Esophagus muscularis mucosa (tissue), 4 donors: ENCODE measurements at regions not wholly inside any gene's neighbourhood (a gene's known extent, or its start where the extent isn't known, plus 50 kb on each side); places are given as distances from the start of the nearest gene placed in this dataset.

Source experiments
- DNase-seq: peaks from one replicate; pipeline ENCODE4 v3.0.0-alpha.2; 2017; ENCODE audit errors: extremely low spot score
- H3K27ac ChIP-seq, 4 donors: fragments of 200-600 bp; sonication (generic); replicated peaks in 1 of 4; 1 replicate in 3 of 4; 2 replicates in 1 of 4; pipeline ENCODE4 v1.5.1; 2016 to 2019; ENCODE audit warnings: mild to moderate bottlenecking in 1 of 4
- H3K27me3 ChIP-seq, 4 donors: fragments of 200-600 bp; sonication (generic); one replicate each; pipeline versions ENCODE4 v1.5.1 to v1.6.0; 2016 to 2019
- H3K36me3 ChIP-seq, 4 donors: fragments of 200-600 bp; sonication (generic); one replicate each; pipeline ENCODE4 v1.5.1; 2016 to 2019
- H3K4me1 ChIP-seq, 4 donors: fragments of 200-600 bp; sonication (generic); one replicate each; pipeline ENCODE4 v1.5.1; 2016 to 2019
- H3K4me3 ChIP-seq, 4 donors: fragments of 200-600 bp; sonication (generic); 1 replicate in 2 of 4; 2 replicates in 2 of 4; pipeline ENCODE4 v1.5.1; 2016 to 2019; ENCODE audit warnings: mild to moderate bottlenecking in 4 of 4, moderate library complexity in 1 of 4
- H3K9me3 ChIP-seq, 4 donors: fragments of 200-600 bp; sonication (generic); 1 replicate in 3 of 4; 2 replicates in 1 of 4; pipeline ENCODE4 v1.5.1; 2016 to 2019
- EP300 ChIP-seq: sonication (generic); formaldehyde crosslinking; IDR thresholded peaks from one replicate; pipeline ENCODE4 v1.6.1; 2017; ENCODE audit warnings: antibody characterized with exemption
- POLR2A ChIP-seq: fragments of 450-650 bp; IDR thresholded peaks from one replicate; pipeline ENCODE4 v1.6.1; 2017; ENCODE audit warnings: antibody characterized with exemption, moderate library complexity, mild to moderate bottlenecking, low read depth
- POLR2AphosphoS5 ChIP-seq, 2 donors: sonication (generic); formaldehyde crosslinking; IDR thresholded peaks; one replicate each; pipeline ENCODE4 v1.6.1; 2017; ENCODE audit warnings: antibody characterized with exemption in 2 of 2
- WGBS: methylation state at CpG from one replicate; pipeline ENCODE4 v1.1.5; 2018; 5-methylcytosine and 5-hydroxymethylcytosine counted together
- intact Hi-C: fragments of 100-400 bp; cut with DNase I; formaldehyde crosslinking; loops from one replicate; pipeline ENCODE4 v1.15.1; 2023
- TF ChIP-seq, protein P1 (sequence below), 3 experiments: fragments of 200-600 bp in 2 of 3; fragments of 450-650 bp in 1 of 3; sonication (generic) in 2 of 3; IDR thresholded peaks; one replicate each; pipeline ENCODE4 v1.5.1; 2017 to 2019; ENCODE audit warnings: antibody characterized with exemption in 3 of 3, mild to moderate bottlenecking in 2 of 3, moderate library complexity in 1 of 3

DNA sequence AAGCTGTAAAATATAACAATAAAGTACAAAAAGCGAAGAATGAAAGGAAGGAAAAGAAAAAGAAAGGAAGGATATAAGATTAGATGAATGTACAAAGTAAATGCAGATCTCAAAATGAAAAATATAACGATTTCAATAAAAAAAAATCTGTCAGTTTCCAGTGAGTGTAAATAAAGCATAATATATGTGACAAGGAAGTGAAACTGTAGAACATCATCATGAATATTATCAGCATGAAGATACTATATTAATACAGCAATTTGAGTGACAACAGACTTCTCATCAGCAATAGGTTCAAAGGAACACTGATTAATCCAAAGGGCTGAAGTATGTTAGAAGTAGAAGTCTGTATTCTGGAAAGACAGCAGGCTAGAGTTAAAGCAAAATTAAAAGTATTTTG lies 659.5 kb upstream of the MBL2 start:
- TF ChIP-seq, protein P1, sequence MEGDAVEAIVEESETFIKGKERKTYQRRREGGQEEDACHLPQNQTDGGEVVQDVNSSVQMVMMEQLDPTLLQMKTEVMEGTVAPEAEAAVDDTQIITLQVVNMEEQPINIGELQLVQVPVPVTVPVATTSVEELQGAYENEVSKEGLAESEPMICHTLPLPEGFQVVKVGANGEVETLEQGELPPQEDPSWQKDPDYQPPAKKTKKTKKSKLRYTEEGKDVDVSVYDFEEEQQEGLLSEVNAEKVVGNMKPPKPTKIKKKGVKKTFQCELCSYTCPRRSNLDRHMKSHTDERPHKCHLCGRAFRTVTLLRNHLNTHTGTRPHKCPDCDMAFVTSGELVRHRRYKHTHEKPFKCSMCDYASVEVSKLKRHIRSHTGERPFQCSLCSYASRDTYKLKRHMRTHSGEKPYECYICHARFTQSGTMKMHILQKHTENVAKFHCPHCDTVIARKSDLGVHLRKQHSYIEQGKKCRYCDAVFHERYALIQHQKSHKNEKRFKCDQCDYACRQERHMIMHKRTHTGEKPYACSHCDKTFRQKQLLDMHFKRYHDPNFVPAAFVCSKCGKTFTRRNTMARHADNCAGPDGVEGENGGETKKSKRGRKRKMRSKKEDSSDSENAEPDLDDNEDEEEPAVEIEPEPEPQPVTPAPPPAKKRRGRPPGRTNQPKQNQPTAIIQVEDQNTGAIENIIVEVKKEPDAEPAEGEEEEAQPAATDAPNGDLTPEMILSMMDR (IDR thresholded peaks at IDR 0.05), result no peak
- TF ChIP-seq EP300 (no peak), POLR2AphosphoS5 (IDR thresholded peaks at IDR 0.05) (no peak), POLR2A (no peak)
- H3K27me3 ChIP-seq, result no peaks in the 10 kb centered on the region
- intact Hi-C loops, result no loop called here
- no peak overlapping the region for H3K4me3 ChIP-seq
- no peak for DNase-seq
- H3K9me3 ChIP-seq, result no peaks in the 10 kb centered on the region
- no peak overlapping the region for H3K27ac ChIP-seq
- H3K36me3 ChIP-seq, result no peaks in the 10 kb centered on the region
- WGBS, result 86% methylated on average over 2 of the region's 2 CpGs
- no peaks in the 10 kb centered on the region for H3K4me1 ChIP-seq

DNA sequence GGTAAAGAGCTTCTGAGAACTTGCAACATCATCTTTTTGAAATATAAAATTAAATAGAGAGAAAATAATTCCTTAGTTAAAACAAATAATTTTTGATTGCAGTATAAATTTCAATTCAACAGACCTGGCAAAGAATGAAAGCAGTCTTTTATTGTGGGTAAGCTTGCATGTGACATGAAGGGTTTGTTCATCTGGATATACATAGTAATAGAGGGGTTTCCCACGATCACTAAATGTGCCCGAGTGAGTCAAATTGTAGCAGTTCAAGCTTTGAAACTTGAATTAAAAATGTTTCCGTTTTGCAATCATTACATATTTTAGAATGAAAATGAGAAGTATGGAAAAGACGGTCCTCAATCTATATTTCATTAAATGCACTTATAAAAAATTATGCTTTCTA lies 658.4 kb upstream of the MBL2 start:
- Histone ChIP-seq H3K36me3 (no peaks in the 10 kb centered on the region), H3K27me3 (no peaks in the 10 kb centered on the region), H3K9me3 (no peaks in the 10 kb centered on the region), H3K4me1 (no peaks in the 10 kb centered on the region), H3K27ac (no peak overlapping the region), H3K4me3 (no peak overlapping the region)
- intact Hi-C loops, result no loop called here
- DNase-seq, result no peak
- TF ChIP-seq POLR2A, result no peak
- no peak for TF ChIP-seq EP300
- TF ChIP-seq POLR2AphosphoS5 (IDR thresholded peaks at IDR 0.05), result no peak
- TF ChIP-seq, protein P1 (IDR thresholded peaks at IDR 0.05), result no peak
- WGBS, result 83% methylated on average over 4 of the region's 4 CpGs

DNA sequence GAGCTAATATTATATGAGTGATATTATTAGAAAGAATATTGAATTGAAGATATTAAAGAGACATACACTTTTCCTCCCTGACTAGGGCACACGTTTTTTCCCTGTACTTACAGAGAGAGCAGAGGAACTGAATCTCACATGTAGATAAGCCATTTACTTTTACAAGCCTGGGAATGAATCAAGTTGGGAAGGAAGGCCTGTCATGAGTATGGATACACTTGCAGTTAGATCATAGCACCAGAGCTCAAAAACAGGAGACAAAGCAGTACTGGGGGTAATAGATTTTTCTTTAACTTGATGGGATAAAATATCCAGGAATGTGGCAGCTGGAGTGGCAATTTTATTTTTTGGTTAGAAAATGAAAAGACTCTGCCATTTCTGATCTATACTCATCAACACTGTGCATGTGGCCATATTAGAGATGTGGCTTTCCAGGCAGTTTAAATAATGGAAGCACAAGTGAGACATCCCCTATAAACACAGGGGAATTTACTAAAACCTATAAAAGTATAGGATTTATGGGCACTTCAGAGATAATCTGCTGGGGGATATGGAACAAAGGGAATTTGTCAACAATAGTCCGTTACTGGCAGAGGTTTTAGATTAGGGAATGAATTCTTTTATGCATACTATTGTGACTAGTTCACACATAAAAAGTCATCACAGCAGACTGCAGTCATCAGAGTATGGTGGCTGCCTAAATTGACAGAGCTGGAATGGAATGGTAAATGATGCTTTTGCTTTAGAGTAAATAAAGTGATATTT lies 657.7 kb upstream of the MBL2 start:
- H3K4me3 ChIP-seq, result no peak overlapping the region
- intact Hi-C loops, result no loop called here
- DNase-seq, result no peak
- H3K27me3 ChIP-seq, result no peaks in the 10 kb centered on the region
- no peak overlapping the region for H3K27ac ChIP-seq
- WGBS, result 37% methylated on average over 2 of the region's 2 CpGs
- H3K36me3 ChIP-seq, result no peaks in the 10 kb centered on the region
- H3K4me1 ChIP-seq, result no peaks in the 10 kb centered on the region
- no peaks in the 10 kb centered on the region for H3K9me3 ChIP-seq
- no peak for TF ChIP-seq POLR2A
- TF ChIP-seq, protein P1 (IDR thresholded peaks at IDR 0.05), result no peak

DNA sequence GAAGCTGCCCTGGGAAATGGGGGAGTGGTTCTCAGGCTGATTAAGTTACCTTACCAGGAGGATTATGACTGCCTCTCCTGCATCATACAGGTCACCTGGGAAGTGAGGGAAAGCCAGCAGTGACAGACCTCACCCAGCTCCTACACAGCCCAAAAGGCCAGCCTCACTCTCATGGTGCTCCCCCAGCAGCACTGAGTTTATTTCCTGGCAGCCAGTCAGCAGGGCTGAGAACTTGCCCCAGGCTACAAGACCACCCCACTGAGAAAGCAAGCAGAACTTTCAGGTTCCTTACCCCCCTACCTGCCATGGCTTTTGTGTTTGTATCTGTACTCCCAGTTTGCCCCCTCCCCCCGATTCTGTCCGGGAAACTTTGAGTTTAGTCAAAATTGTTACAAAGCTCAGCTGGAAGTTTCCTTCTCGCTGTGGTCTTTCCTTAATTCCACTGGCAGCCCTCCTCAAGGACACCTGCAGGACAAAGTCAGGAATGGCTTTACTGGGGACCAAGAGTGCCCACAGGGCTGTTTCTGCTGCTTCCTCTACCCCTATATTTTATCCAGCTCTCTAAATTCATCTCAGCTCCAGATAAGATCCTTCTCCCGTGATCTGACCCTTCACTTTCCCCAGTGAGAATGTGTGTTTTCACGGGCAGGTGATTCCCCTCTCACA lies 649.8 kb upstream of the MBL2 start:
- TF ChIP-seq EP300 (no peak), POLR2AphosphoS5 (IDR thresholded peaks at IDR 0.05) (no peak), POLR2A (no peak)
- TF ChIP-seq, protein P1 (IDR thresholded peaks at IDR 0.05), result no peak
- no peaks in the 10 kb centered on the region for H3K9me3 ChIP-seq

More for the DNA sequence above, 649.8 kb upstream of the MBL2 start:
- Histone ChIP-seq H3K27me3 (no peaks in the 10 kb centered on the region), H3K4me3 (no peak overlapping the region), H3K36me3 (no peaks in the 10 kb centered on the region), H3K27ac (no peak overlapping the region), H3K4me1 (no peaks in the 10 kb centered on the region)
- WGBS, result 54% methylated on average over 5 of the region's 5 CpGs
- intact Hi-C loops, result no loop called here
- no peak for DNase-seq
